Osteoblast (primary cell): ENCODE measurements at regions not wholly inside any gene's neighbourhood (a gene's known extent, or its start where the extent isn't known, plus 50 kb on each side); places are given as distances from the start of the nearest gene placed in this dataset.
A peak's percentile ranks its signal among the peaks of the same experiment; 100 is the strongest.

Experiments used
- DNase-seq: peaks from one replicate; pipeline ENCODE4 v3.0.0; 2011; ENCODE audit warnings: low spot score, mixed read lengths; ENCODE audit not compliant: insufficient read length; ENCODE audit errors: missing footprints
- H2AFZ ChIP-seq: 2 replicates; pipeline ENCODE4 v1.6.0; 2011; ENCODE audit warnings: mild to moderate bottlenecking, low read length
- H3K27ac ChIP-seq: 2 replicates; pipeline ENCODE4 v1.5.1; 2011; ENCODE audit warnings: mild to moderate bottlenecking, low read depth, low read length, moderate library complexity
- H3K27me3 ChIP-seq: 2 replicates; pipeline ENCODE4 v1.6.0; 2012; ENCODE audit warnings: mild to moderate bottlenecking, control low read depth, inconsistent platforms, low read length, moderate library complexity; ENCODE audit not compliant: insufficient read depth
- H3K36me3 ChIP-seq: 2 replicates; pipeline ENCODE4 v1.5.1; 2011; ENCODE audit warnings: mild to moderate bottlenecking, low read length, control low read depth, moderate library complexity; ENCODE audit not compliant: insufficient read depth
- H3K4me1 ChIP-seq: 2 replicates; pipeline ENCODE4 v1.5.1; 2011; ENCODE audit warnings: mild to moderate bottlenecking, low read length, control low read depth, moderate library complexity; ENCODE audit not compliant: insufficient read depth
- H3K4me2 ChIP-seq: 2 replicates; pipeline ENCODE4 v1.6.0; 2011; ENCODE audit warnings: mild to moderate bottlenecking, low read length; ENCODE audit not compliant: insufficient read depth
- H3K4me3 ChIP-seq: fragments of 200-600 bp; sonication (generic); 3 replicates; pipeline ENCODE4 v1.5.1; 2012; ENCODE audit warnings: mild to moderate bottlenecking, low read length, inconsistent platforms; ENCODE audit not compliant: insufficient read depth
- H3K79me2 ChIP-seq: 2 replicates; pipeline ENCODE4 v1.6.0; 2012; ENCODE audit warnings: mild to moderate bottlenecking, low read length, control low read depth, inconsistent platforms; ENCODE audit not compliant: insufficient read depth
- H3K9me3 ChIP-seq: 2 replicates; pipeline ENCODE4 v1.5.1; 2011; ENCODE audit warnings: low read depth, low read length, control low read depth
- H4K20me1 ChIP-seq: 2 replicates; pipeline ENCODE4 v1.6.0; 2012; ENCODE audit warnings: mild to moderate bottlenecking, low read length, control low read depth; ENCODE audit not compliant: insufficient read depth
- TF ChIP-seq, protein P1 (sequence below): IDR thresholded peaks from 2 replicates; pipeline ENCODE4 v1.5.1; 2011; ENCODE audit warnings: mild to moderate bottlenecking, low read depth, low read length, moderate library complexity; ENCODE audit errors: extremely low read depth

DNA sequence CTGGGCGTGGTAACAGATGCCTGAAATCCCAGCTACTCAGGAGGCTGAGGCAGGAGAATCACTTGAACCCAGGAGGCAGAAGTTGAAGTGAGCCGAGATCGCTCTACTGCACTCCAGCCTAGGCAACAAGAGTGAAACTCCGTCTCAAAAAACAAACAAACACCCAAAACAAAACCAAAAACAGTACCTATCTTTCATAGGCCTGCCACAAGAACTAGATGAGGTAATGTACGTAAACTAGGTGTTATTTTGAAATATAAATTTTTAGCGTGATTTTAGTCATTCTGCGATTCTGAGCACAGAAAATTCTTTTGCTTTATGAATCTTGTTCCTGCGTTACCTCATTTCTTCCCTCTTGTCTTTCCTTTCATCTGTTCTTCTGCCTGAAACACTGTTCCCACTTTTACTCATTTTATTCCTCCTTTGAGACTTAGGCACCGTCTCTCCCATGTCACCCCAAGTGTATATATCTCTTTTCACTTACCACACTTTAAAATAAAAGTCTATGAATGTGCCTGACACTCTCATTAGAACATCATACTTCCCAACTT is 238.2 kb upstream of the HTR2A start:
- TF ChIP-seq, protein P1, sequence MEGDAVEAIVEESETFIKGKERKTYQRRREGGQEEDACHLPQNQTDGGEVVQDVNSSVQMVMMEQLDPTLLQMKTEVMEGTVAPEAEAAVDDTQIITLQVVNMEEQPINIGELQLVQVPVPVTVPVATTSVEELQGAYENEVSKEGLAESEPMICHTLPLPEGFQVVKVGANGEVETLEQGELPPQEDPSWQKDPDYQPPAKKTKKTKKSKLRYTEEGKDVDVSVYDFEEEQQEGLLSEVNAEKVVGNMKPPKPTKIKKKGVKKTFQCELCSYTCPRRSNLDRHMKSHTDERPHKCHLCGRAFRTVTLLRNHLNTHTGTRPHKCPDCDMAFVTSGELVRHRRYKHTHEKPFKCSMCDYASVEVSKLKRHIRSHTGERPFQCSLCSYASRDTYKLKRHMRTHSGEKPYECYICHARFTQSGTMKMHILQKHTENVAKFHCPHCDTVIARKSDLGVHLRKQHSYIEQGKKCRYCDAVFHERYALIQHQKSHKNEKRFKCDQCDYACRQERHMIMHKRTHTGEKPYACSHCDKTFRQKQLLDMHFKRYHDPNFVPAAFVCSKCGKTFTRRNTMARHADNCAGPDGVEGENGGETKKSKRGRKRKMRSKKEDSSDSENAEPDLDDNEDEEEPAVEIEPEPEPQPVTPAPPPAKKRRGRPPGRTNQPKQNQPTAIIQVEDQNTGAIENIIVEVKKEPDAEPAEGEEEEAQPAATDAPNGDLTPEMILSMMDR = no peak
- Histone ChIP-seq H4K20me1 (no peaks in the 10 kb centered on the region), H3K27ac (no peak overlapping the region), H3K4me3 (no peak overlapping the region), H3K79me2 (no peaks in the 10 kb centered on the region), H3K4me2 (no peak overlapping the region), H3K4me1 (no peaks in the 10 kb centered on the region), H3K36me3 (no peaks in the 10 kb centered on the region), H3K9me3 (no peaks in the 10 kb centered on the region), H2AFZ (no peak overlapping the region), H3K27me3 (no peaks in the 10 kb centered on the region)
- no peak for DNase-seq

DNA sequence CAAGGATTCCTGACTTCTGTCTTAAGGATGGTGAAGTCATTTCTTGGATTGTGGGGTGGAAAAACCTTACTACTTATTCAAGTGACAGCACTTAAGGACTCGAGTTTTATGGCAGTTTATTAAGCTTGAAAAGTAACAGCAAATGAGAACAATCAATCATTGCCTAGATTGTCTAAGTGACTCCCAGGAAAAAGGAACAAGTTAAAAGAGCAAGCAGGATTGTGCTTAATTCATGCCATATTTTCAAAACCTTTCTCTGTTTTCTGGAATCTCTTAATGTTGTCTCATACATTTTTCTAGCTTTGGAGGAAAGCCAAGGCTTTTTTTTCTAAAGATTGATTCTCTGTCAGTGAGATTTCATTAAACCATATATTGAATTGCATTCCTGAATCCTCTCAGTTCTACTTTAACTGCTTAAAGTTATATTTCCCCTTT is 236.2 kb upstream of the HTR2A start:
- no peak overlapping the region for H3K4me2 ChIP-seq

DNA sequence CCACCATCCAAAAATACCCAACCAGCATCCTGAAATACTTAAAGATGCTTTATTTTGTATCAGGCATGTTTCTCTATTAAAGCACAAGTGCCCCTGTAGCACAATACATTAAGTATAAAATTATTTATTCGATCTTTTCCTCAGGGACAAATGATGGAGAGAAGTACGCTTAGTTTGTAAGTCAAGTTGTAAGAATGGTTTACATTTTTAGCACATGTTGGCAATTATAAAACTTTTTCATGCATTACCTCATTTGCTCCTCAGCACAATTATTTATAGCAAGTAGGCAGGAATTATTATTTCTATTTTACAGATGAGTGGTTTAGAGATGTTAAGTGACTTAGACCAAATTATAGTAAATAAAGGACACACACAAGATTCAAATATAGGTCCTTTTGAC is 232.6 kb upstream of the HTR2A start:
- no peak overlapping the region for H2AFZ ChIP-seq

More for the DNA sequence above, 236.2 kb upstream of the HTR2A start:
- Histone ChIP-seq H4K20me1 (no peaks in the 10 kb centered on the region), H3K27me3 (no peaks in the 10 kb centered on the region), H2AFZ (no peak overlapping the region), H3K4me1 (no peaks in the 10 kb centered on the region), H3K27ac (no peak overlapping the region), H3K36me3 (no peaks in the 10 kb centered on the region), H3K4me3 (no peak overlapping the region), H3K79me2 (no peaks in the 10 kb centered on the region), H3K9me3 (no peaks in the 10 kb centered on the region)
- no peak for DNase-seq
- TF ChIP-seq, protein P1 = no peak

DNA sequence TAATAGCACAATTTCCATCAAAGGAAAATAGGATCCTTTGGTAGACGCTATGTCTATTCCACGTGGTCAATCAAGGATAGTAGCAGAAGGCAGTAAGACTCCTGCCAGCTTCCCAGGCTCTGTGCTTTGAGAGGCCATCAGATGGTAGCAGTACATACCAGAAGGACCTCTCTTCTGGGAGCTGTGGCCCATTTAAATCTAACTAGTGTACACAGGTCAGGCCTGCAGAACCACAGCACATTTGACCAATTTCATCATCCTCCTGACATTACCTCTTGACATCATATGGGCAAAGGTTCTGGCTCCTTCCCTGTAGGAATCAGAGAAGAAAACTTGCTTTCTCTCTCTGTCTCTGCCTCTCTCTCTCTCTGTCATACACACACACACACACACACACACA is 229.6 kb upstream of the HTR2A start:
- no peak overlapping the region for H2AFZ ChIP-seq
- H3K27me3 ChIP-seq = no peaks in the 10 kb centered on the region
- H3K4me3 ChIP-seq = no peak overlapping the region
- H3K9me3 ChIP-seq = no peaks in the 10 kb centered on the region
- no peaks in the 10 kb centered on the region for H4K20me1 ChIP-seq
- no peaks in the 10 kb centered on the region for H3K79me2 ChIP-seq
- DNase-seq = peak; percentile 5
- H3K4me1 ChIP-seq = no peaks in the 10 kb centered on the region
- no peaks in the 10 kb centered on the region for H3K36me3 ChIP-seq
- TF ChIP-seq, protein P1 = no peak
- H3K27ac ChIP-seq = no peak overlapping the region
- no peak overlapping the region for H3K4me2 ChIP-seq

More for the DNA sequence above, 232.6 kb upstream of the HTR2A start:
- Histone ChIP-seq H3K4me1 (no peaks in the 10 kb centered on the region), H3K9me3 (no peaks in the 10 kb centered on the region), H3K4me2 (no peak overlapping the region), H3K79me2 (no peaks in the 10 kb centered on the region), H3K36me3 (no peaks in the 10 kb centered on the region), H3K27me3 (no peaks in the 10 kb centered on the region), H3K27ac (no peak overlapping the region), H3K4me3 (no peak overlapping the region), H4K20me1 (no peaks in the 10 kb centered on the region)
- TF ChIP-seq, protein P1 = no peak
- DNase-seq = no peak
